Panc1 (cell line): ENCODE measurements at regions not wholly inside any gene's neighbourhood (a gene's known extent, or its start where the extent isn't known, plus 50 kb on each side); places are given as distances from the start of the nearest gene placed in this dataset.

Experiments used
- ATAC-seq: fragments of 200-7000 bp; cut with Tn5 transposase; 2 replicates; pipeline ENCODE4 v1.9.1; 2020; ENCODE audit warnings: mild to moderate bottlenecking, moderate library complexity
- BruUV-seq: library from RNA; stranded (reverse); fragments of 400-500 nt; replicated peaks from 2 replicates; lab custom pipeline; 2021; lab: Mats Ljungman, UMichigan
- CTCF ChIA-PET: fragments of 300-600 bp; sonication (Branson Sonifier 250); formaldehyde crosslinking; loops from one replicate; lab custom pipeline; 2022; ENCODE audit warnings: antibody characterized with exemption; lab: Charles Lee
- POLR2A ChIA-PET: fragments of 300-600 bp; sonication (Branson Sonifier 250); formaldehyde crosslinking; loops from one replicate; lab custom pipeline; 2022; ENCODE audit warnings: antibody characterized with exemption; lab: Charles Lee
- DNase-seq: peaks from one replicate; pipeline ENCODE4 v3.0.0-alpha.2; 2010; ENCODE audit warnings: low read depth, low spot score
- H3K27ac ChIP-seq: 2 replicates; pipeline ENCODE4 v1.5.1; 2011; ENCODE audit warnings: mild to moderate bottlenecking, low read length, inconsistent platforms
- H3K27me3 ChIP-seq: fragments of 200-500 bp; sonication (Bioruptor generic); 2 replicates; pipeline ENCODE4 v1.6.0; 2014; ENCODE audit warnings: low read length, inconsistent platforms; ENCODE audit not compliant: control insufficient read depth, insufficient read depth
- H3K36me3 ChIP-seq: fragments of 200-500 bp; sonication (Bioruptor generic); 2 replicates; pipeline ENCODE4 v1.5.1; 2014; ENCODE audit warnings: inconsistent platforms, mild to moderate bottlenecking, low read length, moderate library complexity; ENCODE audit not compliant: control insufficient read depth, insufficient read depth
- H3K4me1 ChIP-seq: 2 replicates; pipeline ENCODE4 v1.5.1; 2011; ENCODE audit warnings: inconsistent platforms, mild to moderate bottlenecking, low read length, moderate library complexity; ENCODE audit not compliant: control insufficient read depth, insufficient read depth
- H3K4me3 ChIP-seq, 2 experiments: 2 replicates each; pipeline ENCODE4 v1.5.1; 2011 to 2012; ENCODE audit warnings: low read depth in 2 of 2, low read length in 2 of 2, mild to moderate bottlenecking in 2 of 2, inconsistent platforms in 1 of 2, moderate library complexity in 1 of 2
- H3K9me3 ChIP-seq: fragments of 200-500 bp; sonication (Bioruptor generic); 2 replicates; pipeline ENCODE4 v1.5.1; 2014; ENCODE audit warnings: low read depth, mild to moderate bottlenecking, inconsistent platforms, low read length, moderate library complexity; ENCODE audit not compliant: control insufficient read depth, insufficient read depth
- POLR2AphosphoS5 ChIP-seq: IDR thresholded peaks from 2 replicates; pipeline ENCODE4 v1.6.1; 2012; ENCODE audit warnings: mild to moderate bottlenecking, low read depth, low read length, moderate library complexity
- SIN3A ChIP-seq: IDR thresholded peaks from 2 replicates; pipeline ENCODE4 v1.6.1; 2012; ENCODE audit warnings: low read depth, mild to moderate bottlenecking, low read length, moderate library complexity, borderline replicate concordance; ENCODE audit not compliant: insufficient read depth
- TCF7L2 ChIP-seq: IDR thresholded peaks from 2 replicates; pipeline ENCODE4 v1.6.1; 2011; ENCODE audit warnings: mild to moderate bottlenecking, low read depth, low read length, inconsistent platforms
- in situ Hi-C: cut with HindIII; loops from 2 replicates; pipeline ENCODE4 v1.10.0; 2016; ENCODE audit warnings: low sequenced_read_pairs, low pct_unique_long_range_greater_than_20kb
- intact Hi-C: fragments of 100-400 bp; cut with micrococcal nuclease; formaldehyde crosslinking; loops from one replicate; pipeline ENCODE4 v1.10.0; 2022; ENCODE audit not compliant: unreplicated experiment
- TF ChIP-seq, protein P1 (sequence below): fragments of 450-650 bp; IDR thresholded peaks from 2 replicates; pipeline ENCODE4 v1.5.1; 2017; ENCODE audit warnings: mild to moderate bottlenecking
- TF ChIP-seq, protein P2 (sequence below), 2 experiments: IDR thresholded peaks; 2 replicates each; pipeline ENCODE4 v1.6.1; 2011 to 2012; ENCODE audit warnings: low read depth in 2 of 2, control low read depth in 1 of 2, low read length in 1 of 2, mild to moderate bottlenecking in 1 of 2, moderate library complexity in 1 of 2; ENCODE audit not compliant: insufficient read depth in 1 of 2

DNA sequence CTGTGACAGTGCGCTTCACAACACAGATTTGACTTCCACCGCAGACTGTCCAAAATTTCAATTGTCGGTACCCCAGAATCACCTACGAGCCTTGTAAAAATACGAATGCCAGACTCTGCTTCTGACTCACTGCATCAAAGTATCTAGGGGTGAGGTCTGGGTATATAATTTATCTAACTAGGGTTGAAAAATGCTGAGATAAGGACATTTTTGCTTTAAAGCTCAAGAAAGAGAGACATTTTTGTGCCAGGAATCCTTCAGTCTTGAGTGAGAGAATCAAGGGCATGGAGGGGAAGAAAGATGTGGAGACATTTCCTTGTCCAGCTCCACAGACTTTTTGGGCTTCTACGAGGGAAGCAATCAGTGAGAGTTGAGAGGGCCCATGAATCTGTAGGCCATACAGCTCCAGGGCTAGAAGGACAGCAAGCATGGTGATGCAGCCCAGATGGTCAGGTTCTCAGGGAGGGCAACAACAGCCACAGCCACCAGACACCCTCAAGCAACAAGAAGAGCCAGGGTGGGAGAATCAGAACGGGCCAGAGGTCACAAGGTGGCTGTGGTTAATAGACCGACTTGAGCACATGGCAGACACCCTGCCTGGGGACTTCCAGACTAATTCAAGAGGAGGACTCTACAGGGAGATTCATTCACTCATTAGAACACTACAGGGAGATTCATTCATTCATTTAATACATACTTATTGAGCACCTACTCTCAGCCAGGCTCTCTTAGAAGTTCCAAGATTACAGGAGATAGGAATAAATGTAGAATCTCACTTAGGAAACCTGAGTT, 211.1 kb upstream of the PRDM1 start:
- CTCF ChIA-PET = no interaction called here
- BruUV-seq = no TSS peak
- intact Hi-C loops = no loop called here

DNA sequence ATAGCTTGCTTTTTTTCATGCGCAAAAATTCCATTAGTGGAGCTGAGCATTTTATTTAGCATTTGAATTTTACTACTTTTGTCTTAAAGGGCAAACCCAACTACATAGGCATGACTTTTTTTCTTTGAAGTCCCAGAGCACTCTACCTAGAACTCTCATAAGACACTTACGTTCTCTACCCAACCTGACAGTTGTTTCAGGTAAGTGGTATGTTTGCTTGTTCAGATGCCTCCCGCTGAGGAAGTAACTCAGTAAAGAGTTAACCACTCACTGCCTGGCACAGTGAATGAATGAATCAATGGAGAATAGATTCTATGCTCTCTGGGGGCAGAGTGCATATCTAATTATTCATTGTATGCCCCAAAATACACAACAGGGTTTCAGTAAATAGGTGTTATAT, 212.3 kb upstream of the PRDM1 start:
- 0 out of 2 replicates have a peak, but pooled peaks have one; percentile 8 for TF ChIP-seq TCF7L2
- TF ChIP-seq, protein P1, sequence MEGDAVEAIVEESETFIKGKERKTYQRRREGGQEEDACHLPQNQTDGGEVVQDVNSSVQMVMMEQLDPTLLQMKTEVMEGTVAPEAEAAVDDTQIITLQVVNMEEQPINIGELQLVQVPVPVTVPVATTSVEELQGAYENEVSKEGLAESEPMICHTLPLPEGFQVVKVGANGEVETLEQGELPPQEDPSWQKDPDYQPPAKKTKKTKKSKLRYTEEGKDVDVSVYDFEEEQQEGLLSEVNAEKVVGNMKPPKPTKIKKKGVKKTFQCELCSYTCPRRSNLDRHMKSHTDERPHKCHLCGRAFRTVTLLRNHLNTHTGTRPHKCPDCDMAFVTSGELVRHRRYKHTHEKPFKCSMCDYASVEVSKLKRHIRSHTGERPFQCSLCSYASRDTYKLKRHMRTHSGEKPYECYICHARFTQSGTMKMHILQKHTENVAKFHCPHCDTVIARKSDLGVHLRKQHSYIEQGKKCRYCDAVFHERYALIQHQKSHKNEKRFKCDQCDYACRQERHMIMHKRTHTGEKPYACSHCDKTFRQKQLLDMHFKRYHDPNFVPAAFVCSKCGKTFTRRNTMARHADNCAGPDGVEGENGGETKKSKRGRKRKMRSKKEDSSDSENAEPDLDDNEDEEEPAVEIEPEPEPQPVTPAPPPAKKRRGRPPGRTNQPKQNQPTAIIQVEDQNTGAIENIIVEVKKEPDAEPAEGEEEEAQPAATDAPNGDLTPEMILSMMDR = no peak
- Histone ChIP-seq H3K27me3 (no peaks in the 10 kb centered on the region), H3K27ac (no peak overlapping the region; the same call in 1 of the 2 replicates), H3K36me3 (no peaks in the 10 kb centered on the region), H3K4me3 (no peak overlapping the region), H3K4me1 (peaks cover 3% of the 10 kb centered on the region; the same call in 1 of the 2 replicates), H3K9me3 (no peaks in the 10 kb centered on the region)
- POLR2A ChIA-PET = no interaction called here
- ATAC-seq = no peak
- intact Hi-C loops = no loop called here
- in situ Hi-C loops = no loop called here
- DNase-seq = no peak
- BruUV-seq = no TSS peak
- CTCF ChIA-PET = no interaction called here

More for the DNA sequence above, 211.1 kb upstream of the PRDM1 start:
- no peaks in the 10 kb centered on the region for H3K36me3 ChIP-seq
- H3K9me3 ChIP-seq = no peaks in the 10 kb centered on the region
- no peaks in the 10 kb centered on the region for H3K27me3 ChIP-seq
- in situ Hi-C loops = no loop called here
- POLR2A ChIA-PET = no interaction called here
- H3K4me1 ChIP-seq = peaks cover 3% of the 10 kb centered on the region; the same call in 1 of the 2 replicates
- no peak overlapping the region for H3K4me3 ChIP-seq
- DNase-seq (no peak), ATAC-seq (no peak)
- TF ChIP-seq POLR2AphosphoS5 (no peak), SIN3A (no peak), TCF7L2 (no peak)
- TF ChIP-seq, protein P1 = no peak
- TF ChIP-seq, protein P2, sequence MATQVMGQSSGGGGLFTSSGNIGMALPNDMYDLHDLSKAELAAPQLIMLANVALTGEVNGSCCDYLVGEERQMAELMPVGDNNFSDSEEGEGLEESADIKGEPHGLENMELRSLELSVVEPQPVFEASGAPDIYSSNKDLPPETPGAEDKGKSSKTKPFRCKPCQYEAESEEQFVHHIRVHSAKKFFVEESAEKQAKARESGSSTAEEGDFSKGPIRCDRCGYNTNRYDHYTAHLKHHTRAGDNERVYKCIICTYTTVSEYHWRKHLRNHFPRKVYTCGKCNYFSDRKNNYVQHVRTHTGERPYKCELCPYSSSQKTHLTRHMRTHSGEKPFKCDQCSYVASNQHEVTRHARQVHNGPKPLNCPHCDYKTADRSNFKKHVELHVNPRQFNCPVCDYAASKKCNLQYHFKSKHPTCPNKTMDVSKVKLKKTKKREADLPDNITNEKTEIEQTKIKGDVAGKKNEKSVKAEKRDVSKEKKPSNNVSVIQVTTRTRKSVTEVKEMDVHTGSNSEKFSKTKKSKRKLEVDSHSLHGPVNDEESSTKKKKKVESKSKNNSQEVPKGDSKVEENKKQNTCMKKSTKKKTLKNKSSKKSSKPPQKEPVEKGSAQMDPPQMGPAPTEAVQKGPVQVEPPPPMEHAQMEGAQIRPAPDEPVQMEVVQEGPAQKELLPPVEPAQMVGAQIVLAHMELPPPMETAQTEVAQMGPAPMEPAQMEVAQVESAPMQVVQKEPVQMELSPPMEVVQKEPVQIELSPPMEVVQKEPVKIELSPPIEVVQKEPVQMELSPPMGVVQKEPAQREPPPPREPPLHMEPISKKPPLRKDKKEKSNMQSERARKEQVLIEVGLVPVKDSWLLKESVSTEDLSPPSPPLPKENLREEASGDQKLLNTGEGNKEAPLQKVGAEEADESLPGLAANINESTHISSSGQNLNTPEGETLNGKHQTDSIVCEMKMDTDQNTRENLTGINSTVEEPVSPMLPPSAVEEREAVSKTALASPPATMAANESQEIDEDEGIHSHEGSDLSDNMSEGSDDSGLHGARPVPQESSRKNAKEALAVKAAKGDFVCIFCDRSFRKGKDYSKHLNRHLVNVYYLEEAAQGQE (IDR thresholded peaks at IDR 0.05; ENCODE audit: insufficient read depth in 1 of 2, low read depth in 2 of 2, low read length in 1 of 2) = no peak
- H3K27ac ChIP-seq = no peak overlapping the region; the same call in 1 of the 2 replicates
